ENCODE measurements at regions not wholly inside any gene's neighbourhood (a gene's known extent, or its start where the extent isn't known, plus 50 kb on each side); places are given as distances from the start of the nearest gene placed in this dataset.

GRCh38 chr5:138676556-138677193 lies 76.5 kb upstream of the CTNNA1 start:
- TF ChIP-seq CTCF (IDR thresholded peaks at IDR 0.05; ENCODE audit: poor library complexity, severe bottlenecking) = no peak
- TF ChIP-seq EP300 (conservative IDR thresholded peaks at IDR 0.05; ENCODE audit: poor library complexity, severe bottlenecking) = no peak
- no peak for TF ChIP-seq SMC3 (conservative IDR thresholded peaks at IDR 0.05; ENCODE audit: poor library complexity)
- no peak for TF ChIP-seq TAF1 (IDR thresholded peaks at IDR 0.05; ENCODE audit: low read depth)
- TF ChIP-seq EZH2 (IDR thresholded peaks at IDR 0.05; ENCODE audit: borderline replicate concordance, insufficient read depth, low read length, poor library complexity, severe bottlenecking) = no peak
- TF ChIP-seq MXI1 (conservative IDR thresholded peaks at IDR 0.05; ENCODE audit: poor library complexity, severe bottlenecking) = no peak
- TF ChIP-seq REST (IDR thresholded peaks at IDR 0.05; ENCODE audit: borderline replicate concordance) = no peak
- TF ChIP-seq POLR2AphosphoS5 (IDR thresholded peaks at IDR 0.05) = no peak
- no peak for TF ChIP-seq RAD21 (conservative IDR thresholded peaks at IDR 0.05)

All from neural cell (in vitro differentiated cells).